ENCODE measurements at regions not wholly inside any gene's neighbourhood (a gene's known extent, or its start where the extent isn't known, plus 50 kb on each side); places are given as distances from the start of the nearest gene placed in this dataset.
"Not testable (repeated sequence)": the region's sequence is repeated elsewhere in the genome, so short reads cannot be mapped to it uniquely, and the experiment has no call there.

GRCh38 chr5:9733486-9733885, 103.3 kb upstream of the TAS2R1 start:
- DNase-seq (ENCODE audit: extremely low read depth, low read depth): no peak
- no peak for TF ChIP-seq CTCF (IDR thresholded peaks at IDR 0.05; ENCODE audit: low read depth, low read length, missing control alignments)

DNA sequence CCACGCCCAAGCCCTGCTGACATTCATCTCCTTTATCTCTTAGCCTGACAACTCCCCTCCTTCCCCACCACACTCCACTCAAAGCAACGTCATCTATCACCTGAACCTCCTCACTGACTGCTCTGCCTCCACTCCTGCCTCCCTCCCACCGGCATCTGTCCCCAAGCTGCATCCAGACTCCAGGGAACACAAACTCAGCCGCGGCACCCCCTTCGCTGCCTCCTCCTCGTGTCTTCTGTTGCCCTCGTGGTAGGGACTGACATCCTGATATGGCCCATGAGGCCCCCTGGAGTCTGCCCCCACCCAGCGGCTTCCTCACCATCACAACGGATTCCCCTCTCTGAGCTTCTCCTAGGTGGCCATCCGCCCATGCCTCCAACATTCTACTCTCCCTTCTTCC, 101.0 kb upstream of the TAS2R1 start:
- no peak for DNase-seq (ENCODE audit: extremely low read depth, low read depth)
- no peak overlapping the region for H3K4me3 ChIP-seq (replicated peaks; ENCODE audit: low read depth, low read length)
- no peak for TF ChIP-seq CTCF (IDR thresholded peaks at IDR 0.05; ENCODE audit: low read depth, low read length, missing control alignments)

More at GRCh38 chr5:9733486-9733885, 103.3 kb upstream of the TAS2R1 start:
- no peak overlapping the region for H3K4me3 ChIP-seq (replicated peaks; ENCODE audit: low read depth, low read length)

- no peak overlapping the region for H3K4me3 ChIP-seq (replicated peaks; ENCODE audit: low read depth, low read length)
- no peak for TF ChIP-seq CTCF (IDR thresholded peaks at IDR 0.05; ENCODE audit: low read depth, low read length, missing control alignments)
- DNase-seq (ENCODE audit: extremely low read depth, low read depth): no peak
These were observed 98.1 kb upstream of the TAS2R1 start for GRCh38 chr5:9728261-9728660.

- no peak overlapping the region for H3K4me3 ChIP-seq (replicated peaks; ENCODE audit: low read depth, low read length)
- TF ChIP-seq CTCF (IDR thresholded peaks at IDR 0.05; ENCODE audit: low read depth, low read length, missing control alignments): no peak
- DNase-seq (ENCODE audit: extremely low read depth, low read depth): no peak
These were observed 96.8 kb upstream of the TAS2R1 start for GRCh38 chr5:9726931-9727330.

DNA sequence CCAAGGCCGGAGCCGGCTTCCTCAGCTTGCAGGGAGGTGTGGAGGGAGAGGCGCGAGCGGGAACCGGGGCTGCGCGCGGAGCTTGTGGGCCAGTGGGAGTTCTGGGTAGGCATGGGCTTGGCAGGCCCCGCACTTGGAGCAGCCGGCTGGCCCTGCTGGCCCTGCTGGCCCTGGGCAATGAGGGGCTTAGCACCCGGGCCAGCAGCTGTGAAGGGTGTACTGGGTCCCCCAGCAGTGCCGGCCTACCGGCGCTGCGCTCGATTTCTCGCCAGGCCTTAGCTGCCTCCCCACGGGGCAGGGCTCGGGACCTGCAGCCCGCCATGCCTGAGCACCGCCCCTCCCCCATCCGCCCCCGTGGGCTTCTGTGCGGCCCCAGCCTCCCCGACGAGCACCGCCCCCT, 95.1 kb upstream of the TAS2R1 start:
- DNase-seq (ENCODE audit: extremely low read depth, low read depth); H3K4me3 ChIP-seq (replicated peaks; ENCODE audit: low read depth, low read length): not testable (repeated sequence)

DNA sequence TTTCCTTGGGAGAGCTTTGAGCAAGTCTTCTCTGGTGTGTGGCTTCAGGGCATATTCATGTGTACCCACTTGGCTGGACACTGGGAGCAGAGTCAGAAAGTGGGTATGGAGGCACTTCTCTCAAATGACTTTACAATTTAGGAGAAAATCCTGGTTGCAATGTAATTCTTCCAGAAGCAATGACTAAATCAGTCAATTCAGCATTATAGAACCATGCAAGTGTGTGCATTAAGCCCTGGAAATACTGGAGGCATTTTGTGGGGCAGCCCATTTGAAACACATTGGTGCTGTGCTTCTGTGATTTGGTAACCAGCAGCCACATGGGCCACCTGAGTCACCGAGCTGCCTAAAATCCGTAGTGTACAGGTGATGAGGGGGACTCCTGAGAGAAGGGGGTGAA, 94.6 kb upstream of the TAS2R1 start:
- DNase-seq (ENCODE audit: extremely low read depth, low read depth): no peak
- TF ChIP-seq CTCF (IDR thresholded peaks at IDR 0.05; ENCODE audit: low read depth, low read length, missing control alignments): no peak
- no peak overlapping the region for H3K4me3 ChIP-seq (replicated peaks; ENCODE audit: low read depth, low read length)

- no peak for DNase-seq (ENCODE audit: extremely low read depth, low read depth)
These were observed 92.5 kb upstream of the TAS2R1 start for GRCh38 chr5:9722601-9723180.

More at GRCh38 chr5:9722601-9723180, 92.5 kb upstream of the TAS2R1 start:
- TF ChIP-seq CTCF (IDR thresholded peaks at IDR 0.05; ENCODE audit: low read depth, low read length, missing control alignments): no peak
- H3K4me3 ChIP-seq (replicated peaks; ENCODE audit: low read depth, low read length): no peak overlapping the region
